Left hindlimb (tissue), 1 donor: ENCODE measurements at regions not wholly inside any gene's neighbourhood (a gene's known extent, or its start where the extent isn't known, plus 50 kb on each side); places are given as distances from the start of the nearest gene placed in this dataset.
"Not testable (repeated sequence)": the region's sequence is repeated elsewhere in the genome, so short reads cannot be mapped to it uniquely, and the experiment has no call there.

Experiments
- DNase-seq: peaks from one replicate; pipeline ENCODE4 v3.0.0-alpha.2; 2018

DNA sequence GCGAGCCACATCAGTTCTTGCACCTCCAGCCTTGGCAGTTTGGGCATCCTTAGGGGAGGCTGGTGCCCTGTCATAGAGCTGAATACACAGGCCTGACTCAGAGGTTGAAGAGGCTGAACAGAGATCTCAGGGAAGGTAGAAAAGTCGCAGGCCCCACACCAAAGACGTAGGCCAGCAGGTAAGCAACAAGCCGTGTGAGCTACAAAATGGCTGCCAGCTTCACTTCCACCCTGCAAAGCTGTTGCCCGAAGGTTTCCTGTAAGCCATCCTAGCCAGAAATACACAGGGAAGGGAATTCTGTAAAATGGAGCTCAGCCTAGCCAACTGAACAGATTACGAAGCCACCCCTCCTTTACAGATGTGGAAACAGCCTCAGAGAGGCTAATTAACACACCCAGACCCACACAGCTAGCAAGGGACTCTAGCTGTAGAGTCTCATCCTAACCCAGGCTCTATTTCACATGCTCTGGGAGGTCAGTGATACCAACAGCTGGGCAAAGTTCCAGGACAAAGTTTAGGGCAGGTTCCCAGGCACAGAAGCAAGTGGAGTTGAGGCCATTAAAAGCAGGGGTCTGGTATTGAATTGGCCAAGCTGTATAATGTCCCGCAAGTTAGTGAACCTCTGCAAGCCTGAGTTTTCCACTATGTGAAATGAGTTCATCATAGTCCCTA is 66.3 kb upstream of the RASGRF1 start:
- no peak for DNase-seq

DNA sequence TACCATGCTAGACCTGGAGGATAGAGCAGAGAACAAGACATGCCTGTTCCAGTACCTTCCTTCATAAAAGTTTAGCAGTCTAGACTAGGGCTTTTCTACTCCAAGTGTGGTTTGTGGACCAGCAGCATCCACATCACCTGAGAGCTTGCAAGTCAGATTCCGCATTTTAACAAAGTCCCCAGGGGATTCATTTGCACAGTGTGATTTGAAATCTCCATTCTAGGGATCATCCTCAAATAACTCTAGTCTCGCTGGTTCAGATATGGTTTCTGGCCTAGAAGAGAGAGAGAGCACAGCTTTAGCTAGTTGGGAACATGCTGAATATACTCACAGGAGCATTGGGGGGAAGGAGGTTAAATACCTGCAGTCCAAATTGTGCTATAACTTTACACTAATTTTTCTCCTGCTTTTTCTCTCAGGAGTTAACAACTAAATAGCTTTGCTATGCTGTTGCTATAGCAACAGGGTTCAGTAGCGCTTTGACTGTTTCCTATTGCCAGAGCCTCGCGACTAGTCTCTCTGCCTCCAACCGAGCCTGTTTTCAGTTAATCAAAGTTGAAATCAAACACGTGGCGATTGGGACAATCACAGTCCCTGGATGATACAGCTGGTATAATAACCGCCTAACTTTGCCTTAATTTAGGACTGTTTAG is 64.0 kb upstream of the RASGRF1 start:
- no peak for DNase-seq

DNA sequence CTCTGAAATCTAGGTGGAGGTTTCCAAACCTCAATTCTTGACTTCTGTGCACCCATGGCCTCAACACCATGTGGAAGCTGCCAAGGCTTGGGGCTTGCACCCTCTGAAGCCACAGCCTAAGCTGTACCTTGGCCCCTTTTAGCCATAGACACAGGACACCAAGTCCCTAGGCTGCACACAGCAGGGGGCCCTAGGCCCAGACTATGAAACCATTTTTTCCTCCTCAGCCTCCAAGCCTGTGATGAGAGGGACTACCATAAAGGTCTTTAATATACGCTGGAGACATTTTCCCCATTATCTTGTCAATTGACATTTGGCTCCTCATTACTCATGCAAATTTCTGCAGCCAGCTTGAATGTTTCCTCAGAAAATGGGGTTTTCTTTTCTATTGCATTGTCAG is 53.7 kb upstream of the RASGRF1 start:
- not testable (repeated sequence) for DNase-seq

DNA sequence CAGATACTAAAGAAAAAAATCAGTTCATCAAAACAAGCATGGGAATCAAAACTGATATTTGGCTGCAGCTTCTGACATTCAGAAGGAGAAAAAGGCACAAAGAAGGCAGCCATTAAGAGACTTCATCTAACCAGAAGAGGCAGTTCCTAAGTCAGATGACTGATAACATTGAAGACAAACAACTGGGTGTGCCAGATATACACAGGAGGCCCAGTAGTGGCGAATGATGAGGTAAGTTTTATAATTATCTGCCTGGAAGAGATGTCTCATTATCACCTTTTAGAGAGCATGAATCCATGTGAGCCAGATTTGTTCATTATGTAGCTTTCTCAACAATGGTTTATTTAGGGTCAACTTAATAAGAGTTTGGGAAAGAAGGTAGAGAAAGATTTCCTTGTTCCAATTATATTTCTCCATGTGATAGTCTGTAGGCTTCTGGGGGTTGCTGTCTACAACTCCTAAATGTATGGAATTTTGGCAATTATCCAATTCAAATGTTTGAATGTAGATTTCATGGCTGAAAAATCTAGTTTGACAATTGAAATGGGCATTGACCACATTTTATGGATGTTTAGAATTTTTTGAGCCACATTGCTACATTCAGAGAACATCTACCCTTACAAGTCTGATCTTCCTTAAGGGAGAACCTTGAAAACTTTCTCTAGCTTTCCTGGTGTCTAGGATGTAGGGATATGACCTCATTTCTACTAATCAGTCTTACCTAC is 50.4 kb upstream of the RASGRF1 start:
- no peak for DNase-seq
